ENCODE measurements at regions not wholly inside any gene's neighbourhood (a gene's known extent, or its start where the extent isn't known, plus 50 kb on each side); places are given as distances from the start of the nearest gene placed in this dataset.

DNA sequence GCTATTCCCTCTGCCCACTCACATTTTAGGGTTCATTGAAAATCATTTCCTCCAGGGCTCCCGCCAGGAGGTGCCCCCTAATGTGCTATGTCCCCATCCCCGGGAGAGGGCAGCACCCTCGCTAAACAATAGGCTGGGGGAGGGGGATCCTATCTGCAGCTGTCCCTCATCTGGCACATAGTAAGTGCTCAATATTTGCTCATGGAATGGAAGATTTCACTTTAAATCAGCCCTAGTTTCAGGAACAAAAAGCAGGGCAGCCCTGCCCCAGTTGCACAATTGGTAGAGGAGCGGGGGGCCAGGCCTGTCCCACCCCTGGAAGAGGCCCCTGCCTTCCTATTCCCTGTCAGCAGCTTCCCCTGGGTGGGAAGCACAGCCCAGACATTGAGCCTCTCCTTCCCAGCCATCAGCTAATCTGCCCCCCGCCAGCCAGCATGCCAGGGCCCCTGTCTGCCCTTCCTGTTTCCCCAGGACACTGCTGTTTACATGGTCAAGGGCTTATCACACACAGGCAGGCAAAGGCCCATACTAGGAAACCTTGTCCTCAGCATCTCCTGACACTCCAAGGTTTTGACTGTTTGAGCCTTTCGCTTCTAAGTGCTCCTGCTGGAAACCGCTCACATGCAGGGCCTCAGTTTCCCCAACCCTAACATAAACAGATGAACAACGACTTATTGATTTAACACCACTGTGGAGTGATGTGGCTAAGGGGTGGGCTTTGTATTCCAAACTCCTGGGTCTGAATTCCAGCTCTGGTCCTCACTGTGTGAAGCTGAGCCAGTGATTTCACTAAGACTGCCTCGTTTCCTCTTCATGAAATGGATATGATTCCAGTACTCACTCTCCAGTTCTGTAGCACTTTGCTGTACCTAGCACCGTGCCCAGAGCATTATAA lies 130.7 kb upstream of the ZMIZ1 start:
- H3K4me3 Mint-ChIP-seq = no peak overlapping the region
- H3K9me3 Mint-ChIP-seq = peaks cover 0 to 7% (median 2%) of the 10 kb centered on the region in 3 donors
- H3K4me3 ChIP-seq (ENCODE audit: control insufficient read depth in 1 of 2, extremely low read depth in 1 of 2, low read length in 1 of 2) = no peak overlapping the region
- no peak overlapping the region for H3K27ac Mint-ChIP-seq
- H3K27me3 ChIP-seq (replicated peaks in 1 of 2; ENCODE audit: control insufficient read depth in 2 of 2, extremely low read depth in 1 of 2, insufficient read depth in 2 of 2, low read length in 1 of 2) = peaks cover 0 to 12% of the 10 kb centered on the region in 2 experiments
- H3K36me3 Mint-ChIP-seq = peaks cover 5% of the 10 kb centered on the region
- peak in 7 of 35 experiments; percentile 3 to 33 (median 13) for DNase-seq
- WGBS (ENCODE audit: insufficient coverage) = 33% methylated on average over 6 of the region's 10 CpGs
- H3K4me1 ChIP-seq (ENCODE audit: control insufficient read depth in 1 of 2, extremely low read depth in 1 of 2, insufficient read depth in 2 of 2, low read length in 2 of 2) = no peaks in the 10 kb centered on the region
- no peaks in the 10 kb centered on the region for H3K36me3 ChIP-seq (ENCODE audit: control insufficient read depth in 2 of 2, extremely low read depth in 1 of 2, insufficient read depth in 1 of 2, low read length in 1 of 2)
- ChIA-PET CTCF (no interaction called here), POLR2A (no interaction called here)
- H3K9me3 ChIP-seq = no peaks in the 10 kb centered on the region
- no peak overlapping the region for H3K27ac ChIP-seq (ENCODE audit: low read length)
- H3K4me1 Mint-ChIP-seq = peaks cover 0 to 2% (median 0%) of the 10 kb centered on the region in 3 donors
- peak in 2 of 4 experiments; percentile 42 to 45 for ATAC-seq (replicated peaks in 1 of 4)
- peaks cover 0 to 2% of the 10 kb centered on the region in 2 donors for H3K27me3 Mint-ChIP-seq

GRCh38 chr10:78938695-78939672 lies 129.8 kb upstream of the ZMIZ1 start:
- H3K9me3 ChIP-seq = no peaks in the 10 kb centered on the region
- 92% methylated on average over 8 of the region's 11 CpGs for WGBS (ENCODE audit: insufficient coverage)
- ChIA-PET CTCF (no interaction called here), POLR2A (interaction anchor here in 1 of 2 donors (0.6 kb wide), 1 partner anchor 63 kb away, joined by 4 read pairs; no protein-coding TSS in a partner anchor)
- H3K4me1 ChIP-seq (ENCODE audit: control insufficient read depth in 1 of 2, extremely low read depth in 1 of 2, insufficient read depth in 2 of 2, low read length in 2 of 2) = peaks cover 0 to 1% of the 10 kb centered on the region in 2 experiments
- Mint-ChIP-seq H3K36me3 (peaks cover 6% of the 10 kb centered on the region), H3K4me3 (no peak overlapping the region), H3K4me1 (peaks cover 2 to 5% (median 4%) of the 10 kb centered on the region in 3 donors), H3K27me3 (peaks cover 0 to 2% of the 10 kb centered on the region in 2 donors), H3K27ac (no peak overlapping the region), H3K9me3 (peaks cover 0 to 8% (median 2%) of the 10 kb centered on the region in 3 donors)
- no peaks in the 10 kb centered on the region for H3K36me3 ChIP-seq (ENCODE audit: control insufficient read depth in 2 of 2, extremely low read depth in 1 of 2, insufficient read depth in 1 of 2, low read length in 1 of 2)
- ATAC-seq (replicated peaks in 1 of 4) = no peak
- no peak for DNase-seq
- peaks cover 0 to 11% of the 10 kb centered on the region in 2 experiments for H3K27me3 ChIP-seq (replicated peaks in 1 of 2; ENCODE audit: control insufficient read depth in 2 of 2, extremely low read depth in 1 of 2, insufficient read depth in 2 of 2, low read length in 1 of 2)
- no peak overlapping the region for H3K27ac ChIP-seq (ENCODE audit: low read length)
- H3K4me3 ChIP-seq (ENCODE audit: control insufficient read depth in 1 of 2, extremely low read depth in 1 of 2, low read length in 1 of 2) = no peak overlapping the region

DNA sequence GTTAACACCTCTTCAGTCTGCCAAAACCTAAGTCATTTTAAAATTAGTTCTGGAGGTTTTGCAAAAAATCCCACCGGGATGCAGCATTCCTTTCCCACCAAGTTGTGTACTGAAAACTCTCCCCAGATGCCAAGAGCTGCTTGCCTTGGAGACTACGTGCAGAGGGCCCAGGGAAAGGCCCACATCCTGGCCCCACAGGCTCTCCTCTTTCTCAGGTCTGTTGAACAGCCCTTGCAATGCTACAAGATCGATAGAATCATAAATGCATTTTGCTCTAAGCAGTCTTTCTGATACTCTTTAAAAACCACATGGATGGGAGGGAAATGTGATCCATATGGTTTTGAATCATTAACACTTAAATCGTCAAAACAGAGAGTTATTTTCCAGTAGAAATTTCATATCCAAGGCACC lies 126.7 kb upstream of the ZMIZ1 start:
- Histone ChIP-seq H3K36me3 (ENCODE audit: control insufficient read depth in 2 of 2, extremely low read depth in 1 of 2, insufficient read depth in 1 of 2, low read length in 1 of 2) (no peaks in the 10 kb centered on the region), H3K4me1 (ENCODE audit: control insufficient read depth in 1 of 2, extremely low read depth in 1 of 2, insufficient read depth in 2 of 2, low read length in 2 of 2) (peaks cover 20 to 23% of the 10 kb centered on the region in 2 experiments), H3K4me3 (ENCODE audit: control insufficient read depth in 1 of 2, extremely low read depth in 1 of 2, low read length in 1 of 2) (no peak overlapping the region), H3K27me3 (replicated peaks in 1 of 2; ENCODE audit: control insufficient read depth in 2 of 2, extremely low read depth in 1 of 2, insufficient read depth in 2 of 2, low read length in 1 of 2) (peaks cover 0 to 11% of the 10 kb centered on the region in 2 experiments), H3K27ac (ENCODE audit: low read length) (no peak overlapping the region), H3K9me3 (no peaks in the 10 kb centered on the region)
- no peak overlapping the region for H3K4me3 Mint-ChIP-seq
- H3K9me3 Mint-ChIP-seq = peaks cover 0 to 8% (median 2%) of the 10 kb centered on the region in 3 donors
- DNase-seq = no peak
- peaks cover 0 to 2% of the 10 kb centered on the region in 2 donors for H3K27me3 Mint-ChIP-seq
- ChIA-PET POLR2A (no interaction called here), CTCF (no interaction called here)
- peaks cover 6% of the 10 kb centered on the region for H3K36me3 Mint-ChIP-seq
- ATAC-seq (replicated peaks in 1 of 4) = no peak
- no peak overlapping the region for H3K27ac Mint-ChIP-seq
- H3K4me1 Mint-ChIP-seq = peaks cover 9 to 23% (median 15%) of the 10 kb centered on the region in 3 donors
- 67% methylated on average over 1 of the region's 4 CpGs for WGBS (ENCODE audit: insufficient coverage)

DNA sequence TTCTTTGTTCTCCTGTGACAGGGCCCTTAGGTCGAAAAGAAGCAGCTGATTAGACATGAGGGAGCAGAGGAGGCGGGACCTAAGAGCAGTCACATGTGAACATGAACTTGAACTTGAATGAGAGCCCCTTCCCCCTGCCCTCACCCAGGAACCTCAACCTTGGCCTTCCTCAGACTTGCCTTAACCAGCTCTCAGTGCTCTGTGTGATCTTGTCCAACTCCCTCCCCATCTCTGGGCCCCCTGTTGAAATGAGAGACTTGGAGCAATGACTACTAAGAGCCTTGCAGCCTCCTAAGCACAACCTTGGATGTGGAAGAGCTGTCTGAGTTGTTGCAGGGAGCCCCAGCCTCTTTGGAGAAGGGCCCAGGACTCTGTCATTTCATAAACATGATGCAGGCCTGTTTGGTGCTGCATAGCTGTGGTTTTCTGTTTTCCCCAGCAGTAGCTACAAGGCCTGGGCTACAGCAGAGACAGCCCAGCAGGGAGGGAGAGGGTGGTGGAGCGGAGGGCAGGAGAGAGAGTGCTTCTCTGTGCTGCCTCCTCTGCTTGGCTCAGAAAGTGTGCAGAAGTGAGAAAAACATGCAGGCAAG lies 123.9 kb upstream of the ZMIZ1 start:
- Mint-ChIP-seq H3K4me1 (peaks cover 6 to 23% (median 15%) of the 10 kb centered on the region in 3 donors), H3K36me3 (peaks cover 6% of the 10 kb centered on the region), H3K27me3 (no peaks in the 10 kb centered on the region), H3K4me3 (peak overlapping the region in 1 of 3 donors; percentile 11), H3K9me3 (peaks cover 0 to 8% (median 2%) of the 10 kb centered on the region in 3 donors), H3K27ac (peak overlapping the region; percentile 71 to 80)
- POLR2A ChIA-PET = no interaction called here
- Histone ChIP-seq H3K27ac (ENCODE audit: low read length) (no peak overlapping the region), H3K4me3 (ENCODE audit: control insufficient read depth in 1 of 2, extremely low read depth in 1 of 2, low read length in 1 of 2) (peak overlapping the region in 1 of 2 donors; percentile 5), H3K36me3 (ENCODE audit: control insufficient read depth in 2 of 2, extremely low read depth in 1 of 2, insufficient read depth in 1 of 2, low read length in 1 of 2) (no peaks in the 10 kb centered on the region), H3K27me3 (replicated peaks in 1 of 2; ENCODE audit: control insufficient read depth in 2 of 2, extremely low read depth in 1 of 2, insufficient read depth in 2 of 2, low read length in 1 of 2) (peaks cover 0 to 4% of the 10 kb centered on the region in 2 experiments), H3K9me3 (no peaks in the 10 kb centered on the region), H3K4me1 (ENCODE audit: control insufficient read depth in 1 of 2, extremely low read depth in 1 of 2, insufficient read depth in 2 of 2, low read length in 2 of 2) (peaks cover 20 to 23% of the 10 kb centered on the region in 2 experiments)
- WGBS (ENCODE audit: insufficient coverage) = no CpG with 5 or more reads among the region's 3 CpGs
- peak; percentile 58 to 78 (median 74) for ATAC-seq (replicated peaks in 1 of 4)
- CTCF ChIA-PET = no interaction called here
- DNase-seq = peak in 8 of 35 experiments; percentile 3 to 46 (median 12)

DNA sequence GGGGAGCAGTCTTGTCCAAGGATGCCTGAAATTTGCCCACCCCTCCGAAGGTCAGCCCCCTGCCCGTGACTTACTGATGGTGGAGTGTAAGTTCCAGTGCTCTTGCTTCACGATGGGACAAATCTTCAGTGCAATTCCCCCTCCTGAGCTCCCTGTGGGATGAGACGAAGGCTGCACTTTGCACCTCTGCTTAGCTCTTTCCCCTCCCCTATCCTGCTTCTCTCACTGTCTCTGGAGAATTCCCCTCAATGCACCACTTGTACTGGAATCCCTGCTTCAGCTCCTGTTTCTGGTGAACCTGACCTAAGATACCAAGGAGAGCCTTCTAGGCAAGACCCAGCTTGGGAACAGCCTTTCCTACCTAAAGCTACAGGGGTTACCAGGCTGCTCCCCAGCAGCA lies 122.9 kb upstream of the ZMIZ1 start:
- H3K36me3 ChIP-seq (ENCODE audit: control insufficient read depth in 2 of 2, extremely low read depth in 1 of 2, insufficient read depth in 1 of 2, low read length in 1 of 2) = no peaks in the 10 kb centered on the region
- no peak overlapping the region for H3K4me3 ChIP-seq (ENCODE audit: control insufficient read depth in 1 of 2, extremely low read depth in 1 of 2, low read length in 1 of 2)
- H3K4me3 Mint-ChIP-seq = no peak overlapping the region
- no peaks in the 10 kb centered on the region for H3K9me3 ChIP-seq
- no peak for DNase-seq
- H3K27me3 ChIP-seq (replicated peaks in 1 of 2; ENCODE audit: control insufficient read depth in 2 of 2, extremely low read depth in 1 of 2, insufficient read depth in 2 of 2, low read length in 1 of 2) = peaks cover 0 to 4% of the 10 kb centered on the region in 2 experiments
- peaks cover 6% of the 10 kb centered on the region for H3K36me3 Mint-ChIP-seq
- POLR2A ChIA-PET = no interaction called here
- CTCF ChIA-PET = interaction anchor here in 1 of 2 donors (1.0 kb wide), 1 partner anchor 31 kb away, joined by 3 read pairs; no protein-coding TSS in a partner anchor
- WGBS (ENCODE audit: insufficient coverage) = 100% methylated on average over 2 of the region's 4 CpGs
- no peak for ATAC-seq (replicated peaks in 1 of 4)
- no peak overlapping the region for H3K27ac ChIP-seq (ENCODE audit: low read length)
- peak overlapping the region in 1 of 2 donors; percentile 28 for H3K27ac Mint-ChIP-seq
- H3K4me1 ChIP-seq (ENCODE audit: control insufficient read depth in 1 of 2, extremely low read depth in 1 of 2, insufficient read depth in 2 of 2, low read length in 2 of 2) = peaks cover 20 to 23% of the 10 kb centered on the region in 2 experiments
- H3K27me3 Mint-ChIP-seq = no peaks in the 10 kb centered on the region
- H3K9me3 Mint-ChIP-seq = peaks cover 0 to 8% (median 2%) of the 10 kb centered on the region in 3 donors
- peaks cover 6 to 23% (median 15%) of the 10 kb centered on the region in 3 donors for H3K4me1 Mint-ChIP-seq

Data from T-cell (primary cell).